ENCODE measurements at regions not wholly inside any gene's neighbourhood (a gene's known extent, or its start where the extent isn't known, plus 50 kb on each side); places are given as distances from the start of the nearest gene placed in this dataset.

DNA sequence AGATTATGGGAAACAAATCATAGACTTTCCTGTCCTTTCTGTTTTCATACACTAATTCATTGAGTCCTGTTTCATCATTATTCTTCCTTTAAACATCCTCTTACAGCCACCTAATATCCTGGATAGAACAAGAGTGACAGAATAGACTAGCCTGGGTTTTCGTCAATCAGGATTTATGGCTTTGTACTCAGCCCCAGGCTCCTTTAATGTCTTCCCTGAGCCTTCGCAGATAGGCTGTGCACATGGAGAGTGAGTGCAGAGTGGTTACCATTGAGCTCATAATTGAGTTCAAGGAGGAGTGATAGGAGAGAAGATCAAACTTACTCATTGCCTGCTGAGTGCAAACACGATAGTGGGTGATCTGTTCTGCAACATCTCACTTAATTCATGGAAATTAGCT is 304.9 kb downstream of the TDRD3 start:
- ChIA-PET POLR2A (no interaction called here), CTCF (interaction anchor here (1.0 kb wide), 1 partner anchor 367 kb away, joined by 3 read pairs; no protein-coding TSS in a partner anchor)
- no peak for DNase-seq (ENCODE audit: extremely low spot score)

DNA sequence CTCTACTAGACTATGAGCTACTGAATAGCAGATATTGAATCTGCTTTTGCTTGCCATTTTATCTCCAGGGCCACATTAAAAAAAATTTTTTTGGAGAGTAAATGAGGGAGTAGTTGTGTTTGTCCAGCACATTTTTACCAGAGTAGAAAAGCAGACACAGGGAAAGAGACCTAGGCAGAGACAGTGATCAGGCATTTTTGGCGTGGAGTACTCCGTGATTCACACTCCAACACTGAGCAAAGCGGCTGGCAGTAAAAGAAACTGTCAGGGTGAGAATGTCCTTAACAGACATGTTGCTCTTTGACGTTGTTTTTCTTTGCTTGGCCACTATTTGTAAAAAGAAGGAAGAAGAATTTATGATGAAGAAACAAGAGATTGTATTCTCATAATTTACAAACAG is 304.0 kb downstream of the TDRD3 start:
- TF ChIP-seq, protein P1, sequence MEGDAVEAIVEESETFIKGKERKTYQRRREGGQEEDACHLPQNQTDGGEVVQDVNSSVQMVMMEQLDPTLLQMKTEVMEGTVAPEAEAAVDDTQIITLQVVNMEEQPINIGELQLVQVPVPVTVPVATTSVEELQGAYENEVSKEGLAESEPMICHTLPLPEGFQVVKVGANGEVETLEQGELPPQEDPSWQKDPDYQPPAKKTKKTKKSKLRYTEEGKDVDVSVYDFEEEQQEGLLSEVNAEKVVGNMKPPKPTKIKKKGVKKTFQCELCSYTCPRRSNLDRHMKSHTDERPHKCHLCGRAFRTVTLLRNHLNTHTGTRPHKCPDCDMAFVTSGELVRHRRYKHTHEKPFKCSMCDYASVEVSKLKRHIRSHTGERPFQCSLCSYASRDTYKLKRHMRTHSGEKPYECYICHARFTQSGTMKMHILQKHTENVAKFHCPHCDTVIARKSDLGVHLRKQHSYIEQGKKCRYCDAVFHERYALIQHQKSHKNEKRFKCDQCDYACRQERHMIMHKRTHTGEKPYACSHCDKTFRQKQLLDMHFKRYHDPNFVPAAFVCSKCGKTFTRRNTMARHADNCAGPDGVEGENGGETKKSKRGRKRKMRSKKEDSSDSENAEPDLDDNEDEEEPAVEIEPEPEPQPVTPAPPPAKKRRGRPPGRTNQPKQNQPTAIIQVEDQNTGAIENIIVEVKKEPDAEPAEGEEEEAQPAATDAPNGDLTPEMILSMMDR (IDR thresholded peaks at IDR 0.05; ENCODE audit: control extremely low read depth, extremely low read depth, low read depth, missing control alignments), result no peak
- DNase-seq (ENCODE audit: extremely low spot score), result no peak
- ChIA-PET POLR2A (no interaction called here), CTCF (no interaction called here)

More for the DNA sequence above, 304.9 kb downstream of the TDRD3 start:
- TF ChIP-seq, protein P1 (IDR thresholded peaks at IDR 0.05; ENCODE audit: control extremely low read depth, extremely low read depth, low read depth, missing control alignments), result no peak

DNA sequence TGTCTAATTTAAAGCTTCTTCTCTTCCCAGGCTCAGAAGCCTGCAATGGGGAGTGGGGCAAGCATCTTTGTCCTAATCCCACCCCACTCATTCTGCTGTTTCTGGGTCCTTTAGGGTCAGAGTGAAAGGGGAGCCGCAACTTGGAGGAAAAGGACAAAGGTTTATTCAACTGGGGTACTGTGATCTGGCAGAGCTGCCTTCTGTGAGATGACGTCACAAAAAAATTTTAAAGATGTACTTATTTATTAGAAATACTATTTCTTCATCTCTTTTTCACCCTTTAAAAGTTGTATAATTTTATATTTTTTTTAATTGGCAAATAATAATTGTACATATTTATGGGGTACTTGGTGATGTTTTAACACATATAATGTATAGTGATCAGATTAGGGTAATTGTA is 302.6 kb downstream of the TDRD3 start:
- ChIA-PET POLR2A (no interaction called here), CTCF (interaction anchor here (1.2 kb wide), 1 partner anchor 35 kb away, joined by 3 read pairs; no protein-coding TSS in a partner anchor)
- DNase-seq (ENCODE audit: extremely low spot score), result no peak
- TF ChIP-seq, protein P1 (IDR thresholded peaks at IDR 0.05; ENCODE audit: control extremely low read depth, extremely low read depth, low read depth, missing control alignments), result no peak

- TF ChIP-seq, protein P1 (IDR thresholded peaks at IDR 0.05; ENCODE audit: control extremely low read depth, extremely low read depth, low read depth, missing control alignments), result no peak
- no peak for DNase-seq (ENCODE audit: extremely low spot score)
- ChIA-PET POLR2A (no interaction called here), CTCF (interaction anchor here (1.2 kb wide), 1 partner anchor 12 kb away, joined by 3 read pairs; no protein-coding TSS in a partner anchor)
These were observed 299.6 kb downstream of the TDRD3 start for GRCh38 chr13:60696602-60697001.

DNA sequence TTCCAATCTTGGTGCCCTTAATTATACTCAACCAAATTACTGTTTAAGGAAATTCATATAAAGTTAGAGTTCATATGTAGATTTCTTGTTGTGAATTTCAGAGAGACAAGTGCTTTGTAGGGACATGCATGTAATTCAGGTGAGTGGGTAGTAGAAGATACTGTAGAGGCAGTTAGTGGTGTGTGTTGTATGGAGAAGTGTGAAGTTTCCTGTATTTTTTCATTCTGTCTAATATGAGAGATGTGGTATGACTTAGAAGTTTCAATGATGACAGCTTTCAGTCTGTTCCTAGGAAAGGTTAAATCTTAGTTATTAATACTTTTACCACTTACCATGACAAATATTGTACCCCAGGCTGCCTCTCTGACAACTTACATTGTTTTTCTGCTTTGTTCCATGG is 294.2 kb downstream of the TDRD3 start:
- ChIA-PET POLR2A (no interaction called here), CTCF (interaction anchor here (0.9 to 3.1 kb wide), 2 partner anchors 17 to 18 kb away, joined by 3 to 7 read pairs; no protein-coding TSS in a partner anchor)

DNA sequence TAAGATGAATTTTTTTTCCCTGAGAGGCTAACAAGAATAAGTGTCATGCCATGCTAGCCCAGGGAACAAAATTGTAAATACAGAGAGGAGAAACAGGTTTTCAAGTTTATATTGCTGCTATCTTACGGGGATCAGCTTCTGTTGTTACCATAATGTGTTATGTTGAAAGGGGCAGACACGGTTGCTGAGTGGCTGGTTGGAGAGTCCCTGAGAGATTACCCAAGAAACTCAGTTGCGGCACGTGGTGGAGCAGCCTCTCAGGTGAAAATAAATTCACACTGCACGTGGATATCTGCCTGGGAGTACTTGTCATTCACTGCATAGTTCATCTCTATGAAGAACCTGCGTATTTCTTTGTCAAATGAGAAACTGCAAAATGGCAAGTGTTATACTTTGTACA is 293.6 kb downstream of the TDRD3 start:
- no peak for DNase-seq (ENCODE audit: extremely low spot score)
- CTCF ChIA-PET, result interaction anchor here (1.8 to 3.1 kb wide), 2 partner anchors 15 to 17 kb away, joined by 4 to 7 read pairs; no protein-coding TSS in a partner anchor

More for the DNA sequence above, 294.2 kb downstream of the TDRD3 start:
- TF ChIP-seq, protein P1 (IDR thresholded peaks at IDR 0.05; ENCODE audit: control extremely low read depth, extremely low read depth, low read depth, missing control alignments), result no peak
- DNase-seq (ENCODE audit: extremely low spot score), result no peak

More for the DNA sequence above, 293.6 kb downstream of the TDRD3 start:
- POLR2A ChIA-PET, result no interaction called here
- TF ChIP-seq, protein P1 (IDR thresholded peaks at IDR 0.05; ENCODE audit: control extremely low read depth, extremely low read depth, low read depth, missing control alignments), result no peak

Measured in GM10248 (cell line).